HG02938 (cell line): ENCODE measurements at regions not wholly inside any gene's neighbourhood (a gene's known extent, or its start where the extent isn't known, plus 50 kb on each side); places are given as distances from the start of the nearest gene placed in this dataset.

Experiments
- ATAC-seq: cut with Tn5 transposase; IDR thresholded peaks from one replicate; pipeline ENCODE4 v1.9.1; 2021; ENCODE audit warnings: mild to moderate bottlenecking, moderate library complexity; ENCODE audit not compliant: unreplicated experiment

GRCh38 chr5:6910950-6911349 is 197.7 kb downstream of the TENT4A start:
- ATAC-seq = no peak

DNA sequence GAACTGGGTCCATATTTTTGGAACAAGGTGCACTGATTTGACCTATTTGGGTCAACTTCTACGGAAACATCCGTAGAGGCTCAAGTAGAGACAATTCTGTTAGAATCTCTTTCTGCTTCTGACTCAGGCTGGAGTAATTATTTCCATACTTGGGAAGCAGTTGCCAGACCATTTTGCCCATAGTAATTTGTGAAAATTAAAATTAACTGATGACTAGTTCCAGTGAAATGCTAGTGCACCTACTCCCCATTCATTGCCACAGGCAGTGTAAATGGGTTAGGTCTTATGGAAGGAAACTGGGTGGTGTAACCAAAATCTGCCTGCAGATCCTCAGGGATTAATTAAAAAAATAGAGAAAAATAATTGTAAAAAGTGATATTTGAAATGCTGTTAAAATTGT is 201.1 kb downstream of the TENT4A start:
- ATAC-seq = no peak

GRCh38 chr5:6915574-6915973 is 202.3 kb downstream of the TENT4A start:
- ATAC-seq = no peak

DNA sequence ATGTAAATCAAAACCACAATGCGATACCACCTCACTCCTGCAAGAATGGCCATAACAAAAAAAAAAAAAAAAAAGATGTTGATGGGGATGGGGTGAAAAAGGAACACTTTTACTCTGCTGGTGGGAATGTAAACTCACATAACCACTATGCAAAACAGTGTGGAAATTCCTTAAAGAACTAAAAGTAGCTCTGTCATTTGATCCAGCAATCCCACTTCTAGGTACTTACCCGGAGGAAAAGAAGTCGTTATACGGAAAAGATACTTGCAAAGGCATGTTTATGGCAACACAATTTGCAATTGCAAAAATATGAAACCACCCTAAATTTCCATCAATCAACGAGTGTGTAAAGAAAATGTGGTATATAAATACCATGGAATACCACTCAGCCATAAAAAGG is 205.0 kb downstream of the TENT4A start:
- ATAC-seq = no peak

- no peak for ATAC-seq
Observed at GRCh38 chr5:6920628-6921256, 207.5 kb downstream of the TENT4A start.

GRCh38 chr5:6926491-6927038 is 213.3 kb downstream of the TENT4A start:
- ATAC-seq = no peak

DNA sequence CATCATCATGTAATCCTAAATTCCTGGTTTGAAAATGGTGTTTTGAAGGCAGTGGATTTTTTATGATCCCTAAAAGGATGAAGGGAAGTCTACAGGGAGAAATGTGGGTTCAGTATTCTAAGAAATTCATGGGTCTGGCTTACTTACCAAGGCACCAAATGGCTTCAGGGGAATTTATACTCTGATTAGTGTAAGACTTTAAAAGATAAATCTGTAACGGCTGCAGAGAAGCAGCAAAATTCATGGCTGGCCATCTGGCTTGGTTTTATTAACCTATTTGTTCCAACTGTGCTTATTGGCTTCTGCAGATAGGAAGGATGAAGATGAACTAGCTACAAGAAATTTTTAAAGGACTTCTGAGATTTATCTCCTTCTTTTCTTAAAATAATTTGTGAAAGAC is 222.8 kb downstream of the TENT4A start:
- ATAC-seq = no peak

DNA sequence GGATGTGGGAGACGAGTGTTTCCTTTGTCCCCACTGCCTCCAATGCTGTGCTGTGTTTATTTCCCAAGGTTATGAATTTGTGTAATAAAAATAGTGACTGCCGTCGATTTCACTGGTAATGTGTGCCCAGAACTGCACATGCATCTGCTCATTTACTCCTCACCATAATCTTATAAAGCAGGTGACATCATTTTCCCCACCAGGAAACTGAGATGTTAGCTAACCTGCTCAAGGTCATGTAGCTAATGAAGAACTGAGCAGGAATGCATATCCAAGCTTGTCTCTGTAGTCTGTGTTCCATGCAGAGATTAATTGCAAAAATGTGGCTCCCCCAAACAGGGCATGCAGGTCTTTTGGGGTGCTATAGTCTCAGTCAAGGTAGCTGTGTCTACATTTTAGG is 224.4 kb downstream of the TENT4A start:
- ATAC-seq = no peak

GRCh38 chr5:6941631-6942030 is 228.4 kb downstream of the TENT4A start:
- ATAC-seq = no peak

GRCh38 chr5:6943197-6944112 is 230.2 kb downstream of the TENT4A start:
- ATAC-seq = no peak

DNA sequence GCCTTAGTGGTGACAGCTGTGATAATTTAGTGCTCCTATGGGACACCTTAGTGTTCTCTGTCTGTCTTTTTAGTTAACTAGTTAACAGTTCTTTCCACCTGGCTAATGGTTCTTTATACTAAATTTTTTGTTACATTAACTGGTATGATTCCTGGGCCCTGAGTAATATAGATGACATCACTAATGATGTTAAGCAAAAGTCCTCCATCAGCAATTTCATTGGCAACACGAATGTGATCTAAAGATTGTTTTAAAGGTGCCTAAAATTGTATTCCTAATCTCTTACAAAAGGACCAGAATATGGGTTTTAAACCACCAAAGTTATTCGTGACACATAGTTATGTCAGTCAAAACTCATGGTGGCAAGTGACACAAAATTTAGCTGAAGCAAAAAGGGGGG is 235.3 kb downstream of the TENT4A start:
- no peak for ATAC-seq

DNA sequence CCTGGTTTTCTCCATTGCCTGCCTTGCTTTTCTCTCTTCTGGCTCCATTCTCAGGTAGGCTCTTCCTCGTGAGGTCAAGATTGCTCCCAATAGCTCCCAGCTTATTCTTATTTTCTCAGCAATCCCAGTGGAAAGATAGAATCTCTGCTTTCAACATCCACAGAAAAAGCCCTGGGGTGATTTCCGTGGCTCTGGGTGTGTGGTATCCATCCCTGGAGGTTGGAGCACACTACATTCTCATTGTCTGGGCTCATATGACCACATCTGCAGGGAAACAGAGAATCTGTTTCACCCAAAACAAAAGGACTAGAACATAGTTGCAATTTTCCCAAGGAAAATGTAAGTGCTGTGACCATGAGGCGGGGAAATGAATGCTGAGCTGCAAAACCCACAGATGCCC is 236.0 kb downstream of the TENT4A start:
- no peak for ATAC-seq

DNA sequence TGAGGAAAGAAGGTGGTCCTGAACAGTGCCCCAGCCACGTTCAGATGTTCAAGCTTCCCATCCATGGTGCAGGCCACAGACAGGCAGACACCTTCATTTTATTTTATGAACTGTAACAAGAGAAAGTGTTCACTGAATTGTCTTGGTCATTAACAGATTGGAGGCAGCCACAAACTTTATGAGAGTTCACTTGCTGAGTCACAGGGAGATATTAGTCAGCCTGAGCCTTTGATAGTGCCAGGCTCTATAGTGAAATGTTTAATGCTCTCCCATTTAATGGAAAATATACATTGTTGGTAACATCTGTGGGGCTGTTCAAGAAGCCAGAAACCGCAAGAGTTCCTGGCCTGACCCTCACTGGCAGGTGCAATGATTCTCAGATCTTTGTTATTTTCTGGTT is 237.0 kb downstream of the TENT4A start:
- no peak for ATAC-seq

DNA sequence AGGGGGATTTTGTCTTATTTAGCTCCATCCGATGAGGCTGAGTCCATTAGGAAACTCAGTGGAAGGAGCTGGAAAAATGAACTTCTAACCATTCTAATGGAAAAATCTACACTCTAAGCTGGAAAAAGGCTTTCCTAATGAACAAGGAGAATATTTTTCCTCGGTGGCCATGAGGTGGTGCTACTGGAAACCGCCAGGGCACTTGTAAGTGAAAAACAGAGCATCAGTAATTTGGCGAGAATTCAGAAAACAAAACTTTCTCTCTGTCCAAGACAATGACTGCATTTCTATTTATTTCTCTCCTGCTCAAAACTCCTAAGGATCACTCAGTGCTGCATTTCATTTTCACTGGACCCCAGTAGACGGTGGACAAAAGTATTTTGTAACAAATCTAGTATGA is 237.6 kb downstream of the TENT4A start:
- ATAC-seq = no peak

DNA sequence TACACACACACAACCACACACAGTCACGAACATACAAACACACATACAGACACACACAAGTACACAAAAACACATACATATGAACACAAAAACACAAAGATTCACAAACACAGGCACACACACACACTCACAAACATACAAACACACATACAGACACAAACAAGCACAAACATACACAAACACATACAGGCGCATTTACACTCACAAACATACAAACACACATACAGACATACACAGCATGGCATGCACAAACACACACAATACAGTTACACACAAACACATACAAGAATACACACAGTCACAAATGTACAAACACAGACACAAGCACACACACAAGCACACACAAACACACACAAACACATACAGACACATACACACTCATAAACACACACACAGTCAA is 247.9 kb downstream of the TENT4A start:
- ATAC-seq = no peak

DNA sequence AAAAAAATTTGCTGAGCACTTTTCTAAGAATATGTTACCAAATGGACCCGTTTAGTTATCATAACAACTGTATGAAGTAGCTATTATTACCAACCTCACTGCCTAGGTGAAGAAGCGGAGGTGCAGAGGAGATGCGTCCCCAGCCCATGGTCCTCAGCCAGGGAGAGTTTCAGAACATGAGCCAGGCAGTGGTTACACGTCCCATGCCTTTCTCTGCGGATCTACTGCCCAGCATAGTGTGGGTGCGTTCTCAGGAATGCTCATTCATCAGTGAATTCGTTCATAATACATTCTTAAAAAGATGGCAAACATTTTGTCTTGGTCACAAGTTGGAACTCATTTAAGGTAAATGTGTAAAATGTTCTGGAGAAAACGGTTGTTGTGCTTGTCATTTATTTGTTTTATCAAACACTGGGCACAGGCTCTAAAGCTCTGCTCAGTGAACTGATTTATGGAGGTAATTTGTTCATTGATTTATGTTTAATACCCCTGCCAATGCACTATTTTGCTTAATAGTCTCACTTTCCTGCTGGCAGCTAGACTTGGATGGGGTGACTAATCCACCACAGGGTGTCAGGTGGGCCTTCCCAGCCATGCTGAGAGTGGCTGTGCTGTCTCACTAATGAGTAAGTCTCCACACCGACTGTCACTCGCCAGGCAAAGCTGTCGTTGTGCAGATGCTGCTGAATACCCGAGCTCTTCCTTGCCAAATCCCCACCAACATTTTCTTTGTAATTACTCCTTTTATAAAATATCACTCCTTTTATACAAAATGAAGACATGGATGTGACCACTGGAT is 248.8 kb downstream of the TENT4A start:
- ATAC-seq = no peak

GRCh38 chr5:6976971-6977370 is 263.7 kb downstream of the TENT4A start:
- ATAC-seq = no peak

DNA sequence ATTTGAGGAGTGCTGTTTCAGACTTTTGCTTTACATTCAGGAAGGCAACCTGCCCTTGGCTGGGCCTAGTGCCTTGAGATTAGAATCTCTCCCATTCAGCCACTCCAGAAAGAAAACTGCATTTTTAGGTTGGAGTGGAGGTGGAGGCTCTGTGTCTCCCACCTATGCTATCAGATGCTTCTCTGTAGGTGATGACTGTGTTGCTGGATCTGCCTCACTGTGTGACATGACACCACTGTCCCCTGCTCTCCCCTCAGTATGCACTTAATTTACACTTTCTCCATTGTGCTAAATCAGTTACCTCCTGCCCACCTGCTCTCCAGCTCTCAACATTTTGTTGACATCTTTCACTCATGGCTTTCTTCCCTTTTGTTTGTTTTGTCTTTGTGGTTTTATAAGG is 265.8 kb downstream of the TENT4A start:
- no peak for ATAC-seq

DNA sequence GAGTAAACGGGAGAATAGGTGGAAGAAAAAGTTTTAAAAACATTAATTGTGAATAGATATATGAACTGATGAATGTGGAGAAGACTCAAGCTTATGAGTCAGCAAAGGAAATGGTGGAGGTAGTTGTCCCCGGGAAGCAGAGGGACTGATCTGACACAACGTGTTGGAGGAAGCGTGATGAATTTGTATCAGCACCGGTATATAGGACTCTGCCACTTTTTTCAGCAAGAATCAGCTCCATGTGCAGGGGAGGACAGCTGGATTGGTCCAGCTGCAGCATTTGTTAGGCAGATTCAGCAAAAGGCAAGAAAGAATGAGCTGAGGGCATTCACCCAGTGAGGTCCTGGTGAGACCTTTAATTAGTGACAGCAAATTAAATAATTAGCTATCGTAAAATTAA is 276.0 kb downstream of the TENT4A start:
- ATAC-seq = no peak

DNA sequence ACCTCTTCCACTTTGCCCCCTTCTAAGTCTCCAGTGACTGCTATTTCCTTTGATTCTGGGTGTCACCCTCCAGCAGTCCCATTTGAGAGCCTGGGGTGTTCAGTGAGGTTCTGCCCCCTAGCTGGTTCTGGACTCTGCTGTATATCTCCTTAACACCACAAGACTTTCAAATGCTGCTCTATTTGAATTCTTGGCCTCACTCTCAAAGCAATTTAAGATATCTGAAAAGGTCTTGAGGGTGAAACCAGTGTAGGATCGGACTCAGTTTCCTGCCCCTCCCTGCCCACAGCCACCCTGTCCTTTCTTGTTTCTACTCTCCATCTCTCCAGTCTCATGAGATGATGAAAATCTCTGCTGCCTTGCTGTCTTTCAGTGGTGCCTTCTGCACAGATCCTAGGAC is 280.9 kb downstream of the TENT4A start:
- ATAC-seq = no peak

- no peak for ATAC-seq
Observed at GRCh38 chr5:6995115-6995514, 281.9 kb downstream of the TENT4A start.
